Testis (tissue), 2 donors: ENCODE measurements at regions not wholly inside any gene's neighbourhood (a gene's known extent, or its start where the extent isn't known, plus 50 kb on each side); places are given as distances from the start of the nearest gene placed in this dataset.

Source experiments
- DNase-seq: peaks from one replicate; pipeline ENCODE4 v3.0.0-alpha.2; 2019
- H3K27ac ChIP-seq, 2 donors: fragments of 200-600 bp; sonication (generic); one replicate each; pipeline ENCODE4 v1.5.1; 2019
- H3K27me3 ChIP-seq: fragments of 200-600 bp; sonication (generic); one replicate; pipeline ENCODE4 v1.5.1; 2019
- H3K36me3 ChIP-seq: fragments of 200-600 bp; sonication (generic); one replicate; pipeline ENCODE4 v1.5.1; 2017; ENCODE audit warnings: low read depth; ENCODE audit errors: missing control alignments
- H3K4me1 ChIP-seq: fragments of 200-600 bp; sonication (generic); one replicate; pipeline ENCODE4 v1.5.1; 2019
- H3K4me3 ChIP-seq, 2 donors: fragments of 200-600 bp; sonication (generic); one replicate each; pipeline ENCODE4 v1.5.1; 2017 to 2019
- H3K9me3 ChIP-seq: fragments of 200-600 bp; sonication (generic); one replicate; pipeline ENCODE4 v1.5.1; 2017
- POLR2A ChIP-seq: fragments of 450-650 bp; IDR thresholded peaks from one replicate; pipeline ENCODE4 v1.6.1; 2017; ENCODE audit warnings: antibody characterized with exemption, mild to moderate bottlenecking, moderate library complexity
- WGBS, 2 donors: methylation state at CpG; one replicate each; pipeline ENCODE4 v1.1.5; 2018; 5-methylcytosine and 5-hydroxymethylcytosine counted together
- intact Hi-C: fragments of 100-400 bp; cut with DNase I; formaldehyde crosslinking; loops from one replicate; pipeline ENCODE4 v1.15.1; 2023; ENCODE audit warnings: low total_unique reads
- TF ChIP-seq, protein P1 (sequence below), 3 experiments: fragments of 450-650 bp in 2 of 3; fragments of 200-600 bp in 1 of 3; sonication (generic) in 1 of 3; IDR thresholded peaks; one replicate each; pipeline ENCODE4 v1.5.1; 2016 to 2019; ENCODE audit warnings: antibody characterized with exemption in 3 of 3, mild to moderate bottlenecking in 2 of 3, moderate library complexity in 1 of 3

DNA sequence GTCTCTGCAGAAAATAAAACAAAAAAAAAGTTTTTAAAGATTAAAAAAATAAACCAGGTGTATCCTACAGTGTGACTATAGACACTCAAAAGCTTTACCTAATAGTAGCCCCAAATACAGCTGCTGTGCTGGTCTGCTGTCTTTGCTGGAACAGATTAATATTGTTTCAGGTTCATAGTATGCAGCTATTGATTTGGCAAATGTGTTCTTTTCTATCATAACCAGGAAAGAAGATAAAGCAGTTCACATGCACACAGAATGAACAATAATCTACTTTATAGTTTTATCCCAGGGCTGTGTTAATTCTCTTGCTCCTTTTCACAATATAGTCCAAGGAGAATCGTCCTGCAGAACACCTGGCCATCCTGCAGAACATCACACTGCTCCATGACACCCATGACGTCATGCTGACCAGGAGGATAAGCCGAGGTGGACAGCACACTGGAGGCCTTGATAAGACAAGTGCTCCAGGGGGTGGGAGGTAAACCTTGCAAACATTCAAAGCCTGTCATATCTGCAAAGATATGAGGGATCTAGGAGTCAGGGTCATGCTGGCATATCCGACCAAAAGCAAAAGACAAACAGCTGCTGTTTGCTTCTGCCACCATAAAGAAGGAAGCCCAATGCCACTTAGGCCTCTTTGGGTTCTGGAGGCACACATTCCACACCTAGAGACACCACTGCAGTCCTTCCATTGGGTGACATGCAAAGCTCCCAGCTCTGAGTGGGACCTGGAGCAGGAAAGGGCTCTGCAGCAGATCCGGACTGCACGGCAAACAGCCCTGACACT is 86.1 kb upstream of the SLC2A1 start:
- H3K27me3 ChIP-seq, result no peaks in the 10 kb centered on the region
- DNase-seq, result peak; percentile 34
- H3K9me3 ChIP-seq, result no peaks in the 10 kb centered on the region
- H3K27ac ChIP-seq, result no peak overlapping the region
- TF ChIP-seq, protein P1, sequence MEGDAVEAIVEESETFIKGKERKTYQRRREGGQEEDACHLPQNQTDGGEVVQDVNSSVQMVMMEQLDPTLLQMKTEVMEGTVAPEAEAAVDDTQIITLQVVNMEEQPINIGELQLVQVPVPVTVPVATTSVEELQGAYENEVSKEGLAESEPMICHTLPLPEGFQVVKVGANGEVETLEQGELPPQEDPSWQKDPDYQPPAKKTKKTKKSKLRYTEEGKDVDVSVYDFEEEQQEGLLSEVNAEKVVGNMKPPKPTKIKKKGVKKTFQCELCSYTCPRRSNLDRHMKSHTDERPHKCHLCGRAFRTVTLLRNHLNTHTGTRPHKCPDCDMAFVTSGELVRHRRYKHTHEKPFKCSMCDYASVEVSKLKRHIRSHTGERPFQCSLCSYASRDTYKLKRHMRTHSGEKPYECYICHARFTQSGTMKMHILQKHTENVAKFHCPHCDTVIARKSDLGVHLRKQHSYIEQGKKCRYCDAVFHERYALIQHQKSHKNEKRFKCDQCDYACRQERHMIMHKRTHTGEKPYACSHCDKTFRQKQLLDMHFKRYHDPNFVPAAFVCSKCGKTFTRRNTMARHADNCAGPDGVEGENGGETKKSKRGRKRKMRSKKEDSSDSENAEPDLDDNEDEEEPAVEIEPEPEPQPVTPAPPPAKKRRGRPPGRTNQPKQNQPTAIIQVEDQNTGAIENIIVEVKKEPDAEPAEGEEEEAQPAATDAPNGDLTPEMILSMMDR (IDR thresholded peaks at IDR 0.05), result no peak
- TF ChIP-seq POLR2A, result no peak
- H3K4me1 ChIP-seq, result peaks cover 7% of the 10 kb centered on the region
- WGBS, 2 donors, result 66 to 71% methylated on average over 6 of the region's 6 CpGs
- H3K4me3 ChIP-seq, result no peak overlapping the region
- no peaks in the 10 kb centered on the region for H3K36me3 ChIP-seq
- intact Hi-C loops, result no loop called here

DNA sequence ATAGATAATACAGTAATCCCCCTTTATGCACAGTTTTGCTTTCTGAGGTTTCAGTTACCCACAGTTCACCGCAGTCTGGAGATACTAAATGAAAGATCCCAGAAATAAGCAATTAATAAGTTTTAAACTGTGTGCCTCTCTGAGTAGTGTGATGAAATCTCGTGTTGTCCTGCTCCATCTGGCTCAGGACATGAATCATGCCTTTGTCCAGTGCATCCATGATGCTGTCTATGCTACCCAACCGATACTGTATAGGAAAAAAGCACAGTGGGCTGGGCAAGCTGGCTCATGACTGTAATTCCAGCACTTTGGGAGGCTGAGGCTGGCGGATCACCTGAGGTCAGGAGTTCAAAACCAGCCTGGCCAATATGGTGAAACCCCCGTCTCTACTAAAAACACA is 85.0 kb upstream of the SLC2A1 start:
- WGBS, 2 donors, result 88 to 91% methylated on average over 5 of the region's 5 CpGs

DNA sequence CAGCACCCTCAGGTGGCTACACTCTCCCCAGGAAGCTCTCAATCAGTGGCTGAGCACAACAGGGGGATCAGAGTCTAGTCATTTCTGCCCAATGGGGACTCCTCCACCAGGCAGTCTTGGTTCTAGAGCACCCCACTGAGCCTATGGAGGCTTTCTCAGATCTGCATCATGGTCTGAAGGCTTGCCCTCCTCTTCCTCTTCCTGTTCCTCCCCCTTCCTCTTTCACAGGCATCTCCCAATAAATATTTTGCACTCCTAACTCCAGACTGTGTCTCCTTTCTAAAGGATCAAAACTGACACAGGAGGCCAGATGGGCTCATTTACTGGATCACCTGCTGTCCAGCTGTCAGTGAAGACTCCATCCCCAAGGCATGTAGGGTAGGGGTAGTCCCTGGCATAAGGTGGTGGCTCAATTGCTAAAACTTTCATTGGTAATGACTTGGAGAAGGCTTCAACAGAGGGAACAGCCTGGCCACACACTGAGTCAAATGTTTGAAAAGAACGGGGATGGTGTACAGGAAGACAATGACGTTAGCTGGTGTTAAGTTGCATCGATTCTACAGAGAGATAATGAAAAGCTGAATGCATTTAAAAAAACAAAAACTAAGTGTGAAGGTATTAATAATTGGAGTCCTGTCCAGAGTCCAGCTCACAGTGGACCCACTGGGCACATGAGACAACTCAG is 84.2 kb upstream of the SLC2A1 start:
- Histone ChIP-seq H3K27ac (no peak overlapping the region), H3K4me3 (no peak overlapping the region), H3K4me1 (peaks cover 7% of the 10 kb centered on the region), H3K9me3 (no peaks in the 10 kb centered on the region), H3K27me3 (no peaks in the 10 kb centered on the region), H3K36me3 (no peaks in the 10 kb centered on the region)
- intact Hi-C loops, result no loop called here
- WGBS, 2 donors, result 90 to 92% methylated on average over 3 of the region's 3 CpGs
- TF ChIP-seq POLR2A, result no peak
- TF ChIP-seq, protein P1 (IDR thresholded peaks at IDR 0.05), result no peak
- no peak for DNase-seq

More for the DNA sequence above, 85.0 kb upstream of the SLC2A1 start:
- no peak overlapping the region for H3K4me3 ChIP-seq
- DNase-seq, result no peak
- no peak overlapping the region for H3K27ac ChIP-seq
- TF ChIP-seq, protein P1 (IDR thresholded peaks at IDR 0.05), result no peak
- no peak for TF ChIP-seq POLR2A
- H3K27me3 ChIP-seq, result no peaks in the 10 kb centered on the region
- H3K9me3 ChIP-seq, result no peaks in the 10 kb centered on the region
- H3K36me3 ChIP-seq, result no peaks in the 10 kb centered on the region
- intact Hi-C loops, result no loop called here
- peaks cover 7% of the 10 kb centered on the region for H3K4me1 ChIP-seq

DNA sequence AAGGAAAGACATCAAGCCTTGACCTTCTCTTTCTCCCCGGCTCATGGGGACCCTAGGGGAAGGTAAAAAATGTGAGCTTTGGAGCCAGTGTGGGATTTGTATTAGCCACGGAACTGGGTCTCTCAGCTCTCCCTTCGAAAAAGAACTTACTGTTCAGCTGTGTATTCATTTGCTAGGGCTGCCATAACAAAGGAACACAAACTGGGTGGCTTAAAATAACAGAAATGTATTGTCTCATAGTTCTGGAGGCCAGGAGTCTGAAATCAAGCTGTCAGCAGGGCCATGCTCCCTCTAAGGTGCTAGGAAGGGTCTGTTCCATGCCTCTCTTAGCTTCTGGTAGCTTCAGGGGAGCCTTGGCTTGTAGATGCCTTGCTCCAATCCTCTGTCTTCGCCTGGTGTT is 83.5 kb upstream of the SLC2A1 start:
- intact Hi-C loops, result no loop called here
- DNase-seq, result no peak
- Histone ChIP-seq H3K36me3 (no peaks in the 10 kb centered on the region), H3K4me3 (no peak overlapping the region), H3K9me3 (no peaks in the 10 kb centered on the region), H3K27ac (no peak overlapping the region), H3K4me1 (peaks cover 7% of the 10 kb centered on the region), H3K27me3 (no peaks in the 10 kb centered on the region)
- TF ChIP-seq, protein P1 (IDR thresholded peaks at IDR 0.05), result no peak
- TF ChIP-seq POLR2A, result no peak
- WGBS, 2 donors, result 91 to 92% methylated on average over 4 of the region's 4 CpGs
